Testis (tissue), 2 donors: ENCODE measurements at regions not wholly inside any gene's neighbourhood (a gene's known extent, or its start where the extent isn't known, plus 50 kb on each side); places are given as distances from the start of the nearest gene placed in this dataset.

Source experiments
- CTCF ChIP-seq, 3 experiments: fragments of 450-650 bp in 2 of 3; fragments of 200-600 bp in 1 of 3; sonication (generic) in 1 of 3; IDR thresholded peaks; one replicate each; pipeline ENCODE4 v1.5.1; 2016 to 2019; ENCODE audit warnings: antibody characterized with exemption in 3 of 3, mild to moderate bottlenecking in 2 of 3, moderate library complexity in 1 of 3
- POLR2A ChIP-seq: fragments of 450-650 bp; IDR thresholded peaks from one replicate; pipeline ENCODE4 v1.6.1; 2017; ENCODE audit warnings: antibody characterized with exemption, mild to moderate bottlenecking, moderate library complexity

- TF ChIP-seq POLR2A (no peak), CTCF (IDR thresholded peaks at IDR 0.05) (no peak)
Measured at GRCh38 chr6:150549674-150550101, 50.0 kb upstream of the PLEKHG1 start.
